ENCODE measurements at regions not wholly inside any gene's neighbourhood (a gene's known extent, or its start where the extent isn't known, plus 50 kb on each side); places are given as distances from the start of the nearest gene placed in this dataset.
"Not testable (repeated sequence)": the region's sequence is repeated elsewhere in the genome, so short reads cannot be mapped to it uniquely, and the experiment has no call there.

GRCh38 chr2:231644426-231644825 lies 51.8 kb downstream of the TEX44 start:
- H3K27me3 Mint-ChIP-seq (ENCODE audit: low read depth) = peaks cover 5% of the 10 kb centered on the region
- H3K4me1 Mint-ChIP-seq = peaks cover 34% of the 10 kb centered on the region
- no peaks in the 10 kb centered on the region for H3K9me3 Mint-ChIP-seq
- H3K4me3 Mint-ChIP-seq = no peak overlapping the region
- peak overlapping the region; percentile 71 to 85 (median 80) for H3K27ac Mint-ChIP-seq
- H3K36me3 Mint-ChIP-seq (ENCODE audit: low read depth) = no peaks in the 10 kb centered on the region
- TF ChIP-seq, protein P1, sequence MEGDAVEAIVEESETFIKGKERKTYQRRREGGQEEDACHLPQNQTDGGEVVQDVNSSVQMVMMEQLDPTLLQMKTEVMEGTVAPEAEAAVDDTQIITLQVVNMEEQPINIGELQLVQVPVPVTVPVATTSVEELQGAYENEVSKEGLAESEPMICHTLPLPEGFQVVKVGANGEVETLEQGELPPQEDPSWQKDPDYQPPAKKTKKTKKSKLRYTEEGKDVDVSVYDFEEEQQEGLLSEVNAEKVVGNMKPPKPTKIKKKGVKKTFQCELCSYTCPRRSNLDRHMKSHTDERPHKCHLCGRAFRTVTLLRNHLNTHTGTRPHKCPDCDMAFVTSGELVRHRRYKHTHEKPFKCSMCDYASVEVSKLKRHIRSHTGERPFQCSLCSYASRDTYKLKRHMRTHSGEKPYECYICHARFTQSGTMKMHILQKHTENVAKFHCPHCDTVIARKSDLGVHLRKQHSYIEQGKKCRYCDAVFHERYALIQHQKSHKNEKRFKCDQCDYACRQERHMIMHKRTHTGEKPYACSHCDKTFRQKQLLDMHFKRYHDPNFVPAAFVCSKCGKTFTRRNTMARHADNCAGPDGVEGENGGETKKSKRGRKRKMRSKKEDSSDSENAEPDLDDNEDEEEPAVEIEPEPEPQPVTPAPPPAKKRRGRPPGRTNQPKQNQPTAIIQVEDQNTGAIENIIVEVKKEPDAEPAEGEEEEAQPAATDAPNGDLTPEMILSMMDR (IDR thresholded peaks at IDR 0.05; ENCODE audit: unreplicated experiment in 3 of 3) = no peak

DNA sequence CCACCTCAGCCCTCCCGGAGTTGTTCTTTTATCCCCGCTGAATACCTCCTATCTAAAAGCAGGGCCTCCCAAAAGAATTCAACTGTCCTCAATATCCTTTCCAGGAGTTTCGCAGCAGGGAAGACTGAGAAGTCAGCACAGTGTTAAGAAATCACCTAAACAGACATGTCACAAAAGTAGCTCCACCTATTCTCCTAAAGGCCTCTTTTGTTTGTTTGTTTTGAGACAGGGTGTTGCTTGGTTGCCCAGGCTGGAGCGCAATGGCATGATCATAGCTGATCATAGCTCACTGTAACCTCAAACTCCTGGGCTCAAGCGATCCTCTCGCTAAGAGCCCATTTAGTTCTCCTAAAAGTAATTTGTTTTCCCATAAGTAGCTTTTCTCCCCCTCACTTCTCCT lies 53.8 kb downstream of the TEX44 start:
- H3K27me3 Mint-ChIP-seq (ENCODE audit: low read depth) = no peaks in the 10 kb centered on the region
- H3K4me3 Mint-ChIP-seq = peak overlapping the region in 1 of 3 experiments; percentile 17
- H3K36me3 Mint-ChIP-seq (ENCODE audit: low read depth) = no peaks in the 10 kb centered on the region
- H3K4me1 Mint-ChIP-seq = peaks cover 24% of the 10 kb centered on the region
- TF ChIP-seq, protein P1 (IDR thresholded peaks at IDR 0.05; ENCODE audit: unreplicated experiment in 3 of 3) = no peak
- H3K27ac Mint-ChIP-seq = peak overlapping the region; percentile 57 to 90 (median 82)
- H3K9me3 Mint-ChIP-seq = no peaks in the 10 kb centered on the region

- peaks cover 12% of the 10 kb centered on the region for H3K4me1 Mint-ChIP-seq
- H3K4me3 Mint-ChIP-seq = no peak overlapping the region
- H3K27me3 Mint-ChIP-seq (ENCODE audit: low read depth) = no peaks in the 10 kb centered on the region
- no peak overlapping the region for H3K27ac Mint-ChIP-seq
- no peaks in the 10 kb centered on the region for H3K9me3 Mint-ChIP-seq
- no peaks in the 10 kb centered on the region for H3K36me3 Mint-ChIP-seq (ENCODE audit: low read depth)
- TF ChIP-seq, protein P1 (IDR thresholded peaks at IDR 0.05; ENCODE audit: unreplicated experiment in 3 of 3) = peak; percentile 59 to 70 (median 61)
These were observed 56.0 kb downstream of the TEX44 start for GRCh38 chr2:231648579-231649174.

GRCh38 chr2:231651561-231651960 lies 56.8 kb upstream of the PTMA start:
- not testable (repeated sequence) for H3K27ac Mint-ChIP-seq; H3K36me3 Mint-ChIP-seq (ENCODE audit: low read depth); H3K4me1 Mint-ChIP-seq; H3K27me3 Mint-ChIP-seq (ENCODE audit: low read depth); H3K4me3 Mint-ChIP-seq; H3K9me3 Mint-ChIP-seq

- no peaks in the 10 kb centered on the region for H3K4me1 Mint-ChIP-seq
- TF ChIP-seq, protein P1 (IDR thresholded peaks at IDR 0.05; ENCODE audit: unreplicated experiment in 3 of 3) = no peak
- H3K27ac Mint-ChIP-seq = peak overlapping the region in 1 of 3 experiments; percentile 15
- no peaks in the 10 kb centered on the region for H3K36me3 Mint-ChIP-seq (ENCODE audit: low read depth)
- no peak overlapping the region for H3K4me3 Mint-ChIP-seq
- no peaks in the 10 kb centered on the region for H3K27me3 Mint-ChIP-seq (ENCODE audit: low read depth)
- H3K9me3 Mint-ChIP-seq = no peaks in the 10 kb centered on the region
These were observed 52.8 kb upstream of the PTMA start for GRCh38 chr2:231655488-231655887.

DNA sequence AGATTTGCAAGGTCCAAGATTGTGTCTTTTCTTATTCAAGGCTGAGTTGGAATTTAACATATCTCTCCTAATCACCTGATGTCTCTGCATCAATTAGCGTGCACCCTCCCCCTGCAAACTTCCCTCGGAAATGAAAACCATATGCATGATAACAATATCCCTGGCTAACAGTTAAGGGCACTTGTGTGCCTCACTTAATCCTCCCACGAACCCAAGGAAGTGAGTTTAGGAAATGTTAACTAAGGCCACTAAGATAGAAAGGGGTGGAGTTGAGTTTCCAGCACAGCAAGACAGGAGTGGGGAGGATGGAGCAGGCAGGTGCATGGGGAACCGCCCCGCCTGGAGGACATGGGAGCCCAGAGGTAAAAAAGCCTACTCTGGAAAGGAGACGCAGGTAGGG lies 52.4 kb upstream of the PTMA start:
- Mint-ChIP-seq H3K9me3 (no peaks in the 10 kb centered on the region), H3K36me3 (ENCODE audit: low read depth) (no peaks in the 10 kb centered on the region), H3K4me3 (no peak overlapping the region), H3K27ac (peak overlapping the region in 1 of 3 experiments; percentile 15), H3K4me1 (no peaks in the 10 kb centered on the region), H3K27me3 (ENCODE audit: low read depth) (no peaks in the 10 kb centered on the region)
- TF ChIP-seq, protein P1 (IDR thresholded peaks at IDR 0.05; ENCODE audit: unreplicated experiment in 3 of 3) = no peak

Data from nephron (organoid).